GM23338 (cell line): ENCODE measurements at regions not wholly inside any gene's neighbourhood (a gene's known extent, or its start where the extent isn't known, plus 50 kb on each side); places are given as distances from the start of the nearest gene placed in this dataset.

Source experiments
- ATAC-seq: fragments of 200-7000 bp; cut with Tn5 transposase; 3 replicates; pipeline ENCODE4 v1.9.1; 2020
- DNase-seq: peaks from one replicate; pipeline ENCODE4 v3.0.0-alpha.2; 2015; ENCODE audit warnings: low spot score
- H2AFZ ChIP-seq: fragments of 200-600 bp; sonication (generic); 2 replicates; pipeline ENCODE4 v1.8.0; 2016; ENCODE audit warnings: antibody characterized with exemption, mild to moderate bottlenecking, moderate library complexity
- H3F3A ChIP-seq: fragments of 200-600 bp; sonication (generic); replicated peaks from 2 replicates; pipeline ENCODE4 v1.8.0; 2017; ENCODE audit warnings: antibody characterized with exemption, mixed run types, low read depth
- H3K27ac ChIP-seq: fragments of 200-600 bp; sonication (generic); 2 replicates; pipeline ENCODE4 v1.6.1; 2016; ENCODE audit warnings: low read depth
- H3K27me3 ChIP-seq: fragments of 200-600 bp; sonication (generic); 2 replicates; pipeline ENCODE4 v1.8.0; 2016; ENCODE audit warnings: mild to moderate bottlenecking, mixed run types, moderate library complexity; ENCODE audit not compliant: insufficient read depth
- H3K36me3 ChIP-seq: fragments of 200-600 bp; sonication (generic); 2 replicates; pipeline ENCODE4 v1.8.0; 2016; ENCODE audit warnings: mild to moderate bottlenecking; ENCODE audit not compliant: insufficient read depth
- H3K4me1 ChIP-seq: fragments of 200-600 bp; sonication (generic); 2 replicates; pipeline ENCODE4 v1.8.0; 2016; ENCODE audit warnings: mild to moderate bottlenecking, moderate library complexity; ENCODE audit not compliant: insufficient read depth
- H3K4me2 ChIP-seq: fragments of 200-600 bp; sonication (generic); 2 replicates; pipeline ENCODE4 v1.7.1; 2017; ENCODE audit warnings: mixed run types
- H3K4me3 ChIP-seq: fragments of 200-600 bp; sonication (generic); 2 replicates; pipeline ENCODE4 v1.6.1; 2016; ENCODE audit warnings: mixed run types
- H3K79me2 ChIP-seq: fragments of 200-600 bp; sonication (generic); replicated peaks from 2 replicates; pipeline ENCODE4 v1.8.0; 2017; ENCODE audit warnings: mild to moderate bottlenecking; ENCODE audit not compliant: insufficient read depth
- H3K9me2 ChIP-seq: fragments of 200-600 bp; sonication (generic); 2 replicates; pipeline ENCODE4 v1.8.0; 2017; ENCODE audit not compliant: insufficient read depth
- H4K20me1 ChIP-seq: fragments of 200-600 bp; sonication (generic); replicated peaks from 2 replicates; pipeline ENCODE4 v1.8.0; 2017; ENCODE audit warnings: mild to moderate bottlenecking; ENCODE audit not compliant: insufficient read depth
- H3K27ac Mint-ChIP-seq: 2 replicates; pipeline ENCODE4 v1.8.0; 2020; ENCODE audit warnings: inconsistent platforms, mild to moderate bottlenecking, moderate library complexity, mixed read lengths
- H3K27me3 Mint-ChIP-seq: 3 replicates; pipeline ENCODE4 v1.8.0; 2022; ENCODE audit warnings: low read depth, mild to moderate bottlenecking, moderate library complexity, mixed read lengths, inconsistent platforms; ENCODE audit not compliant: insufficient read depth, poor library complexity
- H3K36me3 Mint-ChIP-seq: 3 replicates; pipeline ENCODE4 v1.8.0; 2021; ENCODE audit warnings: low read depth, mild to moderate bottlenecking, inconsistent platforms, moderate library complexity, mixed read lengths
- H3K4me1 Mint-ChIP-seq: 3 replicates; pipeline ENCODE4 v1.8.0; 2020; ENCODE audit warnings: mild to moderate bottlenecking, inconsistent platforms, mixed read lengths
- H3K4me3 Mint-ChIP-seq: 3 replicates; pipeline ENCODE4 v1.8.0; 2021; ENCODE audit warnings: moderate library complexity, mild to moderate bottlenecking, inconsistent platforms, mixed read lengths
- H3K9me3 Mint-ChIP-seq: 3 replicates; pipeline ENCODE4 v1.8.0; 2020; ENCODE audit warnings: moderate library complexity, mild to moderate bottlenecking, inconsistent platforms, mixed read lengths
- CREB1 ChIP-seq: fragments of 250-450 bp; sonication (Bioruptor Pico); IDR thresholded peaks from 2 replicates; pipeline ENCODE4 v1.5.0; 2020; ENCODE audit warnings: low read depth, mild to moderate bottlenecking, moderate library complexity
- CTCF ChIP-seq, 2 experiments: fragments of 200-600 bp in 1 of 2; sonication (generic) in 1 of 2; conservative IDR thresholded peaks; 2 replicates each; pipeline versions ENCODE4 v1.5.1 to v1.6.1; 2016 to 2017; ENCODE audit warnings: antibody characterized with exemption in 2 of 2, low read depth in 2 of 2, mild to moderate bottlenecking in 2 of 2, moderate library complexity in 1 of 2
- EZH2 ChIP-seq: fragments of 200-600 bp; sonication (generic); IDR thresholded peaks from one replicate; pipeline ENCODE4 v1.8.0; 2017; ENCODE audit warnings: antibody characterized with exemption, mild to moderate bottlenecking, low read depth; ENCODE audit not compliant: unreplicated experiment
- EZH2phosphoT487 ChIP-seq: fragments of 200-600 bp; sonication (generic); IDR thresholded peaks from one replicate; pipeline ENCODE4 v1.8.1; 2018; ENCODE audit warnings: antibody characterized with exemption; ENCODE audit not compliant: unreplicated experiment
- JUNB ChIP-seq: IDR thresholded peaks from one replicate; pipeline ENCODE4 v1.6.1; 2016; ENCODE audit warnings: antibody characterized with exemption; ENCODE audit not compliant: unreplicated experiment
- NANOG ChIP-seq: IDR thresholded peaks from 2 replicates; pipeline ENCODE4 v1.6.1; 2016; ENCODE audit warnings: antibody characterized with exemption, borderline replicate concordance
- POLR2AphosphoS5 ChIP-seq: IDR thresholded peaks from 2 replicates; pipeline ENCODE4 v1.6.1; 2016; ENCODE audit warnings: antibody characterized with exemption, low read depth
- STAT1 ChIP-seq: IDR thresholded peaks from one replicate; pipeline ENCODE4 v1.6.1; 2016; ENCODE audit warnings: antibody characterized with exemption; ENCODE audit not compliant: unreplicated experiment
- ZNF114 ChIP-seq: fragments of 250-450 bp; sonication (Bioruptor Pico); IDR thresholded peaks from 2 replicates; pipeline ENCODE4 v1.5.0; 2020; ENCODE audit warnings: mild to moderate bottlenecking, moderate library complexity
- ZNF331 ChIP-seq: fragments of 250-450 bp; sonication (Bioruptor Pico); IDR thresholded peaks from 2 replicates; pipeline ENCODE4 v1.5.0; 2020; ENCODE audit warnings: low read depth, mild to moderate bottlenecking, moderate library complexity
- ZNF462 ChIP-seq: fragments of 250-450 bp; sonication (Bioruptor Pico); IDR thresholded peaks from 2 replicates; pipeline ENCODE4 v1.5.0; 2020; ENCODE audit warnings: mild to moderate bottlenecking, moderate library complexity
- TF ChIP-seq, protein P1 (sequence below): IDR thresholded peaks from one replicate; pipeline ENCODE4 v1.6.1; 2018; ENCODE audit warnings: antibody characterized with exemption; ENCODE audit not compliant: unreplicated experiment
- TF ChIP-seq, protein P2 (sequence below): IDR thresholded peaks from 2 replicates; pipeline ENCODE4 v1.6.1; 2016; ENCODE audit warnings: antibody characterized with exemption

DNA sequence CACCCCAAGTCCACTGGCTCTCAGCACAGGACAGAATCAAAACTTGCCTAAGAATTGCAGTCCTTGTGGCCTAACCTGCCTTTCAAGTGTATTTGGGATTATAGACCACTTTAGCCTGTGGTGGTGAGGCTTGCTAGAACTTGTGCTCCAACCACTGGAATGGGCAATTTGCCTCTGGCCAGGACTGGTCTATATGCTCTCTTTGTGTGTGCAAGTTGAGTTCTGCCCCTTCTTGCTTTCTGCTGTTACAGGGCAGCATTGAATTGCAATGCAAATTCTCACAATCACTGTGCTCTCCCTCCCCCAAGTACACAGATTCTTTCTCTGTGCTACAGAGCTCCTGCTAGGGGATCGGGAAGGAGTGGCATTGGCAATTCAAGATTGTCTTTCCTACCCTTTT is 233.6 kb upstream of the DIPK2B start:
- Histone ChIP-seq H3K27ac (no peak overlapping the region), H3K4me2 (peak overlapping the region; percentile 46; the same call in 1 of the 2 replicates), H3K79me2 (no peaks in the 10 kb centered on the region)

More for the DNA sequence above, 233.6 kb upstream of the DIPK2B start:
- 0 out of 3 replicates have a peak overlapping the region, but pooled peaks have one; percentile 47 for H3K4me3 Mint-ChIP-seq
- Histone ChIP-seq H4K20me1 (no peaks in the 10 kb centered on the region), H3K4me1 (peaks cover 12% of the 10 kb centered on the region), H3K36me3 (no peaks in the 10 kb centered on the region), H3K27me3 (no peaks in the 10 kb centered on the region), H3K9me2 (no peaks in the 10 kb centered on the region), H2AFZ (peak overlapping the region; percentile 76; the same call in 1 of the 2 replicates), H3F3A (no peaks in the 10 kb centered on the region), H3K4me3 (no peak overlapping the region)
- TF ChIP-seq, protein P1, sequence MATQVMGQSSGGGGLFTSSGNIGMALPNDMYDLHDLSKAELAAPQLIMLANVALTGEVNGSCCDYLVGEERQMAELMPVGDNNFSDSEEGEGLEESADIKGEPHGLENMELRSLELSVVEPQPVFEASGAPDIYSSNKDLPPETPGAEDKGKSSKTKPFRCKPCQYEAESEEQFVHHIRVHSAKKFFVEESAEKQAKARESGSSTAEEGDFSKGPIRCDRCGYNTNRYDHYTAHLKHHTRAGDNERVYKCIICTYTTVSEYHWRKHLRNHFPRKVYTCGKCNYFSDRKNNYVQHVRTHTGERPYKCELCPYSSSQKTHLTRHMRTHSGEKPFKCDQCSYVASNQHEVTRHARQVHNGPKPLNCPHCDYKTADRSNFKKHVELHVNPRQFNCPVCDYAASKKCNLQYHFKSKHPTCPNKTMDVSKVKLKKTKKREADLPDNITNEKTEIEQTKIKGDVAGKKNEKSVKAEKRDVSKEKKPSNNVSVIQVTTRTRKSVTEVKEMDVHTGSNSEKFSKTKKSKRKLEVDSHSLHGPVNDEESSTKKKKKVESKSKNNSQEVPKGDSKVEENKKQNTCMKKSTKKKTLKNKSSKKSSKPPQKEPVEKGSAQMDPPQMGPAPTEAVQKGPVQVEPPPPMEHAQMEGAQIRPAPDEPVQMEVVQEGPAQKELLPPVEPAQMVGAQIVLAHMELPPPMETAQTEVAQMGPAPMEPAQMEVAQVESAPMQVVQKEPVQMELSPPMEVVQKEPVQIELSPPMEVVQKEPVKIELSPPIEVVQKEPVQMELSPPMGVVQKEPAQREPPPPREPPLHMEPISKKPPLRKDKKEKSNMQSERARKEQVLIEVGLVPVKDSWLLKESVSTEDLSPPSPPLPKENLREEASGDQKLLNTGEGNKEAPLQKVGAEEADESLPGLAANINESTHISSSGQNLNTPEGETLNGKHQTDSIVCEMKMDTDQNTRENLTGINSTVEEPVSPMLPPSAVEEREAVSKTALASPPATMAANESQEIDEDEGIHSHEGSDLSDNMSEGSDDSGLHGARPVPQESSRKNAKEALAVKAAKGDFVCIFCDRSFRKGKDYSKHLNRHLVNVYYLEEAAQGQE = no peak
- TF ChIP-seq CTCF (conservative IDR thresholded peaks at IDR 0.05; ENCODE audit: low read depth in 2 of 2) = no peak
- TF ChIP-seq NANOG = no peak
- TF ChIP-seq EZH2 = no peak
- TF ChIP-seq ZNF462 (CRISPR knock-in tag) = no peak
- TF ChIP-seq STAT1 = no peak
- no peak for TF ChIP-seq EZH2phosphoT487
- no peak for TF ChIP-seq POLR2AphosphoS5
- no peak for TF ChIP-seq JUNB
- no peak for TF ChIP-seq ZNF331 (CRISPR knock-in tag)
- TF ChIP-seq, protein P2, sequence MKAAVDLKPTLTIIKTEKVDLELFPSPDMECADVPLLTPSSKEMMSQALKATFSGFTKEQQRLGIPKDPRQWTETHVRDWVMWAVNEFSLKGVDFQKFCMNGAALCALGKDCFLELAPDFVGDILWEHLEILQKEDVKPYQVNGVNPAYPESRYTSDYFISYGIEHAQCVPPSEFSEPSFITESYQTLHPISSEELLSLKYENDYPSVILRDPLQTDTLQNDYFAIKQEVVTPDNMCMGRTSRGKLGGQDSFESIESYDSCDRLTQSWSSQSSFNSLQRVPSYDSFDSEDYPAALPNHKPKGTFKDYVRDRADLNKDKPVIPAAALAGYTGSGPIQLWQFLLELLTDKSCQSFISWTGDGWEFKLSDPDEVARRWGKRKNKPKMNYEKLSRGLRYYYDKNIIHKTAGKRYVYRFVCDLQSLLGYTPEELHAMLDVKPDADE = no peak
- TF ChIP-seq ZNF114 (CRISPR knock-in tag) = no peak
- no peak for TF ChIP-seq CREB1
- H3K36me3 Mint-ChIP-seq = peaks cover 5% of the 10 kb centered on the region; the same call in 1 of the 3 replicates
- DNase-seq (peak; percentile 13), ATAC-seq (peak; percentile 81)
- 0 out of 3 replicates have a peak, but pooled peaks cover 2% of the 10 kb centered on the region for H3K9me3 Mint-ChIP-seq
- H3K4me1 Mint-ChIP-seq = peaks cover 26% of the 10 kb centered on the region
- H3K27ac Mint-ChIP-seq = peak overlapping the region; percentile 88; the same call in 1 of the 2 replicates
- no peaks in the 10 kb centered on the region for H3K27me3 Mint-ChIP-seq
